ENCODE measurements at regions not wholly inside any gene's neighbourhood (a gene's known extent, or its start where the extent isn't known, plus 50 kb on each side); places are given as distances from the start of the nearest gene placed in this dataset.

DNA sequence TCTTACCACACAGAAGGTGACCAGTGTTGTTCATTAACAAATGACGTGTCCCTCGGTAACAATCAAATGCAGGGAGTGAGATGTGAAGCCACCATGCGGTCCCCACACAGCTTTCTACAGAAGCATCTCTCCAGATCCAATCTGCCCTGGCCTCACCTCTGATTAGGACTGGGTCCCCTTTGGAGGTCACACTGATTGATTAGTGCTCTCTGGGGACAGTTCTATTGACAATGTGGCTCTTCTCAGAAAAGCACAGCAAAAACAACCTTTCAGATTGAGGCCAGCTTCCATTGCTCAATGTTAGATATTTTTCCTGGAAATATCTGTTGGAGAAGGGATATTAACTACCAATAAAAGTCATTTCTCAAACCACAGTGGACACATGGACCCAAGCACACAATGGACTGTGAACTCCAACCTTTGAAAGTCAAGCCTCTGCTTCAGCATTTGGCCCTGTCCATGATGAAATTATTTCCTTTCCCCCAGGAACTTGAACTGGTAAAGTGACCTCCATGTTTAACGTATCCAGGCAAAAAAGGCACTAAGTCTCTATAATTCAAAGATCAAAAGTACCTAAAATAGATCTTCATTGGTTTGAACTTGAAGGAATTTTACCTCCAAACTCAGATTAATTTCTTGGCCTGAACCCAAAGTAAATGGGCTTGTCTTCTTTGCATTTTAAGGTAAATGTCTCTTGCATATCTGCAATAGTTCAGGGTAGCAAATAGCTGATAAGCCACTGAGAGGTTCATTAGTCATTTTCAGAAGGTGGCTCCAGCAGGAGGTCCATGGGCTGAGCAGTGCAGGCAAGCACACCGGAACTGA is 118.5 kb downstream of the FOXA2 start (continued):
- no peak for TF ChIP-seq POLR2AphosphoS2 (IDR thresholded peaks at IDR 0.05; ENCODE audit: low read depth, low read length)
- TF ChIP-seq FOXK2 (IDR thresholded peaks at IDR 0.05), result no peak
- TF ChIP-seq, protein P1, sequence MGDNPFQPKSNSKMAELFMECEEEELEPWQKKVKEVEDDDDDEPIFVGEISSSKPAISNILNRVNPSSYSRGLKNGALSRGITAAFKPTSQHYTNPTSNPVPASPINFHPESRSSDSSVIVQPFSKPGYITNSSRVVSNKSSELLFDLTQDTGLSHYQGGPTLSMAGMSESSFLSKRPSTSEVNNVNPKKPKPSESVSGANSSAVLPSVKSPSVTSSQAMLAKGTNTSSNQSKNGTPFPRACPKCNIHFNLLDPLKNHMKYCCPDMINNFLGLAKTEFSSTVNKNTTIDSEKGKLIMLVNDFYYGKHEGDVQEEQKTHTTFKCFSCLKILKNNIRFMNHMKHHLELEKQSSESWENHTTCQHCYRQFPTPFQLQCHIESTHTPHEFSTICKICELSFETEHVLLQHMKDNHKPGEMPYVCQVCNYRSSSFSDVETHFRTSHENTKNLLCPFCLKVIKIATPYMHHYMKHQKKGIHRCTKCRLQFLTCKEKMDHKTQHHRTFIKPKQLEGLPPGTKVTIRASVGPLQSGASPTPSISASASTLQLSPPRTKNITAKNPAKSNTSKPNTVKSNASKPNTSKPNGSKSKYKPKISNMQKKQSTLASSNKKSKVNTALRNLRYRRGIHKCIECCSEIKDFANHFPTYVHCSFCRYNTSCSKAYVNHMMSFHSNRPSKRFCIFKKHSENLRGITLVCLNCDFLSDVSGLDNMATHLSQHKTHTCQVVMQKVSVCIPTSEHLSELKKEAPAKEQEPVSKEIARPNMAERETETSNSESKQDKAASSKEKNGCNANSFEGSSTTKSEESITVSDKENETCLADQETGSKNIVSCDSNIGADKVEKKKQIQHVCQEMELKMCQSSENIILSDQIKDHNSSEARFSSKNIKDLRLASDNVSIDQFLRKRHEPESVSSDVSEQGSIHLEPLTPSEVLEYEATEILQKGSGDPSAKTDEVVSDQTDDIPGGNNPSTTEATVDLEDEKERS (CRISPR knock-in tag; IDR thresholded peaks at IDR 0.05), result peak; percentile 72; the same call in 1 of the 2 replicates
- TF ChIP-seq JUND (CRISPR knock-in tag; IDR thresholded peaks at IDR 0.05), result no peak
- no peak; the same call in 1 of the 2 replicates for TF ChIP-seq TBX2 (CRISPR knock-in tag; IDR thresholded peaks at IDR 0.05; ENCODE audit: borderline replicate concordance)
- TF ChIP-seq ZNF350 (CRISPR knock-in tag; IDR thresholded peaks at IDR 0.05; ENCODE audit: borderline replicate concordance, low read depth), result no peak
- TF ChIP-seq ESRRA (CRISPR knock-in tag; IDR thresholded peaks at IDR 0.05; ENCODE audit: low read depth), result no peak; the same call in 1 of the 2 replicates
- 0 out of 2 replicates have a peak, but pooled peaks have one; percentile 16 for TF ChIP-seq SOX5 (CRISPR knock-in tag; IDR thresholded peaks at IDR 0.05; ENCODE audit: borderline replicate concordance)
- no peak for TF ChIP-seq TRIM24 (CRISPR knock-in tag; IDR thresholded peaks at IDR 0.05)
- TF ChIP-seq ZNF570 (CRISPR knock-in tag; IDR thresholded peaks at IDR 0.05; ENCODE audit: borderline replicate concordance), result no peak
- TF ChIP-seq NR2C2 (CRISPR knock-in tag; IDR thresholded peaks at IDR 0.05; ENCODE audit: borderline replicate concordance), result peak; percentile 61
- TF ChIP-seq ZNF546 (CRISPR knock-in tag; conservative IDR thresholded peaks at IDR 0.05), result no peak
- no peak for TF ChIP-seq RAD51 (IDR thresholded peaks at IDR 0.05; ENCODE audit: borderline replicate concordance)
- no peak for TF ChIP-seq HNRNPLL (IDR thresholded peaks at IDR 0.05; ENCODE audit: low read depth, low read length, poor library complexity, severe bottlenecking)
- no peak for TF ChIP-seq ZIK1 (CRISPR knock-in tag; IDR thresholded peaks at IDR 0.05; ENCODE audit: borderline replicate concordance, low read depth)
- TF ChIP-seq, protein P2, sequence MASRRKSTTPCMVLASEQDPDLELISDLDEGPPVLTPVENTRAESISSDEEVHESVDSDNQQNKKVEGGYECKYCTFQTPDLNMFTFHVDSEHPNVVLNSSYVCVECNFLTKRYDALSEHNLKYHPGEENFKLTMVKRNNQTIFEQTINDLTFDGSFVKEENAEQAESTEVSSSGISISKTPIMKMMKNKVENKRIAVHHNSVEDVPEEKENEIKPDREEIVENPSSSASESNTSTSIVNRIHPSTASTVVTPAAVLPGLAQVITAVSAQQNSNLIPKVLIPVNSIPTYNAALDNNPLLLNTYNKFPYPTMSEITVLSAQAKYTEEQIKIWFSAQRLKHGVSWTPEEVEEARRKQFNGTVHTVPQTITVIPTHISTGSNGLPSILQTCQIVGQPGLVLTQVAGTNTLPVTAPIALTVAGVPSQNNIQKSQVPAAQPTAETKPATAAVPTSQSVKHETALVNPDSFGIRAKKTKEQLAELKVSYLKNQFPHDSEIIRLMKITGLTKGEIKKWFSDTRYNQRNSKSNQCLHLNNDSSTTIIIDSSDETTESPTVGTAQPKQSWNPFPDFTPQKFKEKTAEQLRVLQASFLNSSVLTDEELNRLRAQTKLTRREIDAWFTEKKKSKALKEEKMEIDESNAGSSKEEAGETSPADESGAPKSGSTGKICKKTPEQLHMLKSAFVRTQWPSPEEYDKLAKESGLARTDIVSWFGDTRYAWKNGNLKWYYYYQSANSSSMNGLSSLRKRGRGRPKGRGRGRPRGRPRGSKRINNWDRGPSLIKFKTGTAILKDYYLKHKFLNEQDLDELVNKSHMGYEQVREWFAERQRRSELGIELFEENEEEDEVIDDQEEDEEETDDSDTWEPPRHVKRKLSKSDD (CRISPR knock-in tag; IDR thresholded peaks at IDR 0.05; ENCODE audit: low read depth), result no peak
- no peak for TF ChIP-seq ZNF720 (CRISPR knock-in tag; IDR thresholded peaks at IDR 0.05)
- TF ChIP-seq, protein P3, sequence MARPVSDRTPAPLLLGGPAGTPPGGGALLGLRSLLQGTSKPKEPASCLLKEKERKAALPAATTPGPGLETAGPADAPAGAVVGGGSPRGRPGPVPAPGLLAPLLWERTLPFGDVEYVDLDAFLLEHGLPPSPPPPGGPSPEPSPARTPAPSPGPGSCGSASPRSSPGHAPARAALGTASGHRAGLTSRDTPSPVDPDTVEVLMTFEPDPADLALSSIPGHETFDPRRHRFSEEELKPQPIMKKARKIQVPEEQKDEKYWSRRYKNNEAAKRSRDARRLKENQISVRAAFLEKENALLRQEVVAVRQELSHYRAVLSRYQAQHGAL (CRISPR knock-in tag; IDR thresholded peaks at IDR 0.05; ENCODE audit: not compliant biosample characterization), result no peak
- no peak for TF ChIP-seq TARDBP (CRISPR knock-in tag; IDR thresholded peaks at IDR 0.05)
- TF ChIP-seq ZMYM3 (CRISPR knock-in tag; IDR thresholded peaks at IDR 0.05), result peak; percentile 86
- no peak for TF ChIP-seq RAD21 (CRISPR knock-in tag; IDR thresholded peaks at IDR 0.05)
- peak; percentile 20; the same call in 1 of the 2 replicates for TF ChIP-seq MEIS2 (CRISPR knock-in tag; IDR thresholded peaks at IDR 0.05)

Measured in HepG2 (cell line).